KMS-11 (cell line): ENCODE measurements at regions not wholly inside any gene's neighbourhood (a gene's known extent, or its start where the extent isn't known, plus 50 kb on each side); places are given as distances from the start of the nearest gene placed in this dataset.

Source experiments
- H2AFZ ChIP-seq: fragments of 200-600 bp; sonication (generic); 2 replicates; pipeline ENCODE4 v1.6.1; 2016; ENCODE audit warnings: antibody characterized with exemption, mixed run types, low read depth
- H3K27ac ChIP-seq: fragments of 200-600 bp; sonication (generic); 2 replicates; pipeline ENCODE4 v1.6.1; 2016; ENCODE audit warnings: mild to moderate bottlenecking, mixed run types
- H3K27me3 ChIP-seq: fragments of 200-600 bp; sonication (generic); 2 replicates; pipeline ENCODE4 v1.6.1; 2017; ENCODE audit warnings: mild to moderate bottlenecking, low read depth, mixed run types, moderate library complexity; ENCODE audit not compliant: insufficient read depth
- H3K36me3 ChIP-seq: fragments of 200-600 bp; sonication (generic); 2 replicates; pipeline ENCODE4 v1.6.1; 2017; ENCODE audit warnings: mild to moderate bottlenecking, mixed run types; ENCODE audit not compliant: insufficient read depth
- H3K4me1 ChIP-seq: fragments of 200-600 bp; sonication (generic); 2 replicates; pipeline ENCODE4 v1.6.1; 2016; ENCODE audit warnings: mild to moderate bottlenecking, low read depth, mixed run types; ENCODE audit not compliant: poor library complexity, severe bottlenecking
- H3K4me2 ChIP-seq: fragments of 200-600 bp; sonication (generic); 2 replicates; pipeline ENCODE4 v1.7.0; 2016; ENCODE audit warnings: mild to moderate bottlenecking, mixed run types
- H3K4me3 ChIP-seq: fragments of 200-600 bp; sonication (generic); IDR thresholded peaks from 2 replicates; pipeline ENCODE4 v1.6.1; 2017; ENCODE audit warnings: low read depth, low read length, mixed read lengths; ENCODE audit not compliant: insufficient read depth
- H3K79me2 ChIP-seq: fragments of 200-600 bp; sonication (generic); 2 replicates; pipeline ENCODE4 v1.6.1; 2016; ENCODE audit warnings: low read depth, mixed run types; ENCODE audit not compliant: insufficient read depth
- H3K9ac ChIP-seq: fragments of 200-600 bp; sonication (generic); 2 replicates; pipeline ENCODE4 v1.6.1; 2016; ENCODE audit warnings: mild to moderate bottlenecking, mixed run types
- H4K20me1 ChIP-seq: fragments of 200-600 bp; sonication (generic); 2 replicates; pipeline ENCODE4 v1.6.1; 2016; ENCODE audit warnings: mild to moderate bottlenecking, mixed run types; ENCODE audit not compliant: insufficient read depth
- TF ChIP-seq, protein P1 (sequence below): fragments of 200-600 bp; sonication (generic); conservative IDR thresholded peaks from 2 replicates; pipeline ENCODE4 v1.6.1; 2017; ENCODE audit warnings: low read depth, mild to moderate bottlenecking, antibody characterized with exemption, low read length, moderate library complexity, mixed read lengths

DNA sequence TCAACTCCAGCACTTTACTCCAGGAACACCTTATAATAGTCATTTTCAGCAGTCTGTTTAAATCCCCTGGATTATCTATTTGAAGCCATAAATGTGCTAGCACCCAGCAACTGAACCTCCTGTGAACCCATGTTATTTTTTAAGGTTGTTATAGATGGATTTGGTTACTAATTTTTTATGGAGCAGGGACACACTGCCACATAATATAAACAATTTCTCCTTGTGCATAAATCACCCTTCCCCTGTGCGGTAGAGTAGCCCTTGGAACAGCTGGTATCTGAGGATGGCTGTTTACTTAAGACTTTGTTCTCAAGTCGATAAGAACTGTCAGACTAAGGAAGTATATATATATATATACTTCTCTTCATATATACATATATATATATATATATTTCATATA lies 367.4 kb downstream of the EPHA4 start:
- TF ChIP-seq, protein P1, sequence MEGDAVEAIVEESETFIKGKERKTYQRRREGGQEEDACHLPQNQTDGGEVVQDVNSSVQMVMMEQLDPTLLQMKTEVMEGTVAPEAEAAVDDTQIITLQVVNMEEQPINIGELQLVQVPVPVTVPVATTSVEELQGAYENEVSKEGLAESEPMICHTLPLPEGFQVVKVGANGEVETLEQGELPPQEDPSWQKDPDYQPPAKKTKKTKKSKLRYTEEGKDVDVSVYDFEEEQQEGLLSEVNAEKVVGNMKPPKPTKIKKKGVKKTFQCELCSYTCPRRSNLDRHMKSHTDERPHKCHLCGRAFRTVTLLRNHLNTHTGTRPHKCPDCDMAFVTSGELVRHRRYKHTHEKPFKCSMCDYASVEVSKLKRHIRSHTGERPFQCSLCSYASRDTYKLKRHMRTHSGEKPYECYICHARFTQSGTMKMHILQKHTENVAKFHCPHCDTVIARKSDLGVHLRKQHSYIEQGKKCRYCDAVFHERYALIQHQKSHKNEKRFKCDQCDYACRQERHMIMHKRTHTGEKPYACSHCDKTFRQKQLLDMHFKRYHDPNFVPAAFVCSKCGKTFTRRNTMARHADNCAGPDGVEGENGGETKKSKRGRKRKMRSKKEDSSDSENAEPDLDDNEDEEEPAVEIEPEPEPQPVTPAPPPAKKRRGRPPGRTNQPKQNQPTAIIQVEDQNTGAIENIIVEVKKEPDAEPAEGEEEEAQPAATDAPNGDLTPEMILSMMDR: no peak
- no peaks in the 10 kb centered on the region for H4K20me1 ChIP-seq
- H3K4me1 ChIP-seq: no peaks in the 10 kb centered on the region
- H3K27ac ChIP-seq: no peak overlapping the region
- no peak overlapping the region for H3K4me3 ChIP-seq
- H3K27me3 ChIP-seq: no peaks in the 10 kb centered on the region
- H3K9ac ChIP-seq: no peak overlapping the region
- no peaks in the 10 kb centered on the region for H3K36me3 ChIP-seq
- no peak overlapping the region for H3K4me2 ChIP-seq
- no peak overlapping the region for H2AFZ ChIP-seq
- no peaks in the 10 kb centered on the region for H3K79me2 ChIP-seq

DNA sequence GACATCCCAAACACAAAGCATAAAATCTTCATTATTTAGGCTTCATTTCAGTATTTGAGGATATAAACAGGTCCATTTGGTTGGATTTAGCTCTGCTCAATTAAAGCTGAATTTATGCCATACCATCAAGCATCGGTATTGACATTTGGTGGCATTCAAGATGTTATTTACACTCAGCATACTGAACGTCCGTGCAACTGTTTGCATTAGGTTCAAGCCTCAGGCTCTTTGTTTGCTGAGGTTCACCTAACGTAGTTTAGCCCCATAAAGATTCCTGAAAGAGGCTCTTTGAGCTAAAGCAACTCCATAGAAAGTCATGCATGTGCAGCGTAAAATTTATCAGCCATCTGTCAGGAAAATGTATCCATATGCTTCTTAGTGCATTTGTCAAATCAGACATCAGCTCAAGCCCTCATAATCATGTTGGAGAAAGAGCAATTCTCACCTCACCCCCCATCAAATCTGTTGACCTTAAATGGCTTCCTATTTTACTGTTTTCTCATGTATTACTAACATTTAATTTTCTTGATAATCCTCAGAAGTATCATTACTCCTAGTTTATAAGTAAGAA lies 366.9 kb downstream of the EPHA4 start:
- Histone ChIP-seq H3K27me3 (no peaks in the 10 kb centered on the region), H3K36me3 (no peaks in the 10 kb centered on the region), H3K4me1 (no peaks in the 10 kb centered on the region), H4K20me1 (no peaks in the 10 kb centered on the region), H3K4me3 (no peak overlapping the region), H3K4me2 (no peak overlapping the region), H3K27ac (no peak overlapping the region), H3K9ac (no peak overlapping the region), H3K79me2 (no peaks in the 10 kb centered on the region), H2AFZ (no peak overlapping the region)
- TF ChIP-seq, protein P1: no peak

DNA sequence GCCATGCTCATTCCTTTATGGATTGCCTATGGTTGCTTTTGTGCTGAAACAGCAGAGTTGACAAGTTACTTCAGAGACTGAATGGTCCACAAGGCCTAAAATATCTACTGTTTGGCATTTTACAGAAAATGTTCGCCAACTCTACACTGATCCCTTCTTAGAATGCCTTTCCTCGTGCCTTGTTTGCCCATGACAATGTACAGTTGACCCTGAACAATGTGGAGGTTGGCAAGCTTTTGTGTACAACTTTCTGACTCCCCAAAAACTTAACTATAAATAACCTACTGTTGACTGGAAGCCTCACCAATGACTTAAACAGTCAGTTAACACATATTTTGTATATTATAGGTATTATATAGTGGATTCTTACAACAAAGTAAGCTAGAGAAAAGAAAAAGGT lies 361.4 kb downstream of the EPHA4 start:
- Histone ChIP-seq H3K4me2 (no peak overlapping the region), H3K9ac (no peak overlapping the region), H3K79me2 (no peaks in the 10 kb centered on the region), H3K36me3 (no peaks in the 10 kb centered on the region), H3K27me3 (no peaks in the 10 kb centered on the region), H3K4me1 (no peaks in the 10 kb centered on the region), H3K27ac (no peak overlapping the region), H4K20me1 (no peaks in the 10 kb centered on the region), H3K4me3 (no peak overlapping the region), H2AFZ (no peak overlapping the region)
- TF ChIP-seq, protein P1: no peak

DNA sequence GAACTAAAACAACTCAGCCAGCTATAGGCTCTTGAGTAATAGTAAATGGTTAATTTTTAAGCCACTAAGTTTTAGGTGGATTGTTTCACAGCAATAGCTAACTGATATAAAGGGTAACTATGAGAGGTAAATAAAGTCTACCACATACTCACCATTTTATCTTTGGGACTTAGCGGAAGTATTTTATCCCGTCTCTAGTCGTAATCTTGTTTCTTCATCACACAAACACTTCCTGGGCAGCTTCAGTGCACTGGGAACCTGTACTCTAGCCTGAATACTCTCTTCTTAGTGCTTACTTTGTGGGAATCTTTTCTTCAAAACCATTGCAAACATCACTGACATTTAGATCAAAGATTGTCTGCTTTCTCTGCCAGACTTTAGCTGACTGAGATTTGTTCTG lies 360.5 kb downstream of the EPHA4 start:
- Histone ChIP-seq H2AFZ (no peak overlapping the region), H3K79me2 (no peaks in the 10 kb centered on the region), H3K4me1 (no peaks in the 10 kb centered on the region), H3K4me3 (no peak overlapping the region), H3K36me3 (no peaks in the 10 kb centered on the region), H3K9ac (no peak overlapping the region), H3K27ac (no peak overlapping the region), H3K4me2 (no peak overlapping the region), H4K20me1 (no peaks in the 10 kb centered on the region), H3K27me3 (no peaks in the 10 kb centered on the region)
- TF ChIP-seq, protein P1: no peak
